ENCODE measurements at regions not wholly inside any gene's neighbourhood (a gene's known extent, or its start where the extent isn't known, plus 50 kb on each side); places are given as distances from the start of the nearest gene placed in this dataset.
A peak's percentile ranks its signal among the peaks of the same experiment; 100 is the strongest.

- no peak overlapping the region for H3K27ac ChIP-seq
- 84 to 97% (median 95%) methylated on average over 6 of the region's 6 CpGs for WGBS, 5 donors
- H3K36me3 ChIP-seq, result no peaks in the 10 kb centered on the region
- peaks cover 0 to under 1% (median 0%) of the 10 kb centered on the region in 8 donors for H3K9me3 ChIP-seq
- no peak overlapping the region for H3K4me3 ChIP-seq
- TF ChIP-seq, protein P1, sequence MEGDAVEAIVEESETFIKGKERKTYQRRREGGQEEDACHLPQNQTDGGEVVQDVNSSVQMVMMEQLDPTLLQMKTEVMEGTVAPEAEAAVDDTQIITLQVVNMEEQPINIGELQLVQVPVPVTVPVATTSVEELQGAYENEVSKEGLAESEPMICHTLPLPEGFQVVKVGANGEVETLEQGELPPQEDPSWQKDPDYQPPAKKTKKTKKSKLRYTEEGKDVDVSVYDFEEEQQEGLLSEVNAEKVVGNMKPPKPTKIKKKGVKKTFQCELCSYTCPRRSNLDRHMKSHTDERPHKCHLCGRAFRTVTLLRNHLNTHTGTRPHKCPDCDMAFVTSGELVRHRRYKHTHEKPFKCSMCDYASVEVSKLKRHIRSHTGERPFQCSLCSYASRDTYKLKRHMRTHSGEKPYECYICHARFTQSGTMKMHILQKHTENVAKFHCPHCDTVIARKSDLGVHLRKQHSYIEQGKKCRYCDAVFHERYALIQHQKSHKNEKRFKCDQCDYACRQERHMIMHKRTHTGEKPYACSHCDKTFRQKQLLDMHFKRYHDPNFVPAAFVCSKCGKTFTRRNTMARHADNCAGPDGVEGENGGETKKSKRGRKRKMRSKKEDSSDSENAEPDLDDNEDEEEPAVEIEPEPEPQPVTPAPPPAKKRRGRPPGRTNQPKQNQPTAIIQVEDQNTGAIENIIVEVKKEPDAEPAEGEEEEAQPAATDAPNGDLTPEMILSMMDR (IDR thresholded peaks at IDR 0.05 in 8 of 11, conservative IDR thresholded peaks at IDR 0.05 in 3 of 11), result peak in 1 of 11 experiments; percentile 18
- TF ChIP-seq POLR2AphosphoS5 (IDR thresholded peaks at IDR 0.05), result no peak
- H3K27me3 ChIP-seq (replicated peaks in 1 of 7), result no peaks in the 10 kb centered on the region
- H3K4me1 ChIP-seq, result no peaks in the 10 kb centered on the region
- intact Hi-C loops (cut with DNase I; ENCODE audit: low total_unique reads), result no loop called here
- no peak for DNase-seq
Observed at GRCh38 chr6:11912420-11912819, 99.7 kb upstream of the HIVEP1 start.

DNA sequence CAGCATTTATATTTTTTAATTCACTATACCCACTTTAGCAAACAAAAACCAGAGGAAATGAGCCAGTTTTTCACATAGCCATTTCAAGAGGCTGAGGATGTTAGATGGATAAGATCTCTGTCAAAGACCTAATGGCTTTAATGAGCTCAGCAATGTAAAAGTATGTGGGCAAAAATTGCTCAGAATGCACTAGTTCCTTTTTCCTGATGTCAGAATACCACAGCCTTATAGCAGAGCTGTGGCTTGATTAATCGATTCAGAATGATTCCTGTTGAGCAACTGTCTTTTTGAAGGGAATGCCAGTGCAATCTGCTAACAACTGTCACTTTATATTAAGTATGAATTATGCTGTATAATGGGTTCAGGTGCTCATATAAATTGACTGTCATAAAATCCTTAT is 100.6 kb upstream of the HIVEP1 start:
- intact Hi-C loops (cut with DNase I; ENCODE audit: low total_unique reads), result no loop called here
- no peak for DNase-seq
- H3K36me3 ChIP-seq, result no peaks in the 10 kb centered on the region
- H3K4me3 ChIP-seq, result no peak overlapping the region
- no peak overlapping the region for H3K27ac ChIP-seq
- H3K4me1 ChIP-seq, result no peaks in the 10 kb centered on the region
- 12 to 31% (median 20%) methylated on average over 1 of the region's 1 CpG for WGBS, 5 donors
- H3K9me3 ChIP-seq, result peaks cover 0 to 5% (median 0%) of the 10 kb centered on the region in 8 donors
- TF ChIP-seq, protein P1 (IDR thresholded peaks at IDR 0.05 in 8 of 11, conservative IDR thresholded peaks at IDR 0.05 in 3 of 11), result no peak
- TF ChIP-seq POLR2AphosphoS5 (IDR thresholded peaks at IDR 0.05) (no peak), POLR2A (IDR thresholded peaks at IDR 0.05) (no peak)
- no peaks in the 10 kb centered on the region for H3K27me3 ChIP-seq (replicated peaks in 1 of 7)

- H3K27ac ChIP-seq, result no peak overlapping the region
- H3K36me3 ChIP-seq, result no peaks in the 10 kb centered on the region
- WGBS, 5 donors, result 92 to 96% (median 93%) methylated on average over 7 of the region's 7 CpGs
- no peaks in the 10 kb centered on the region for H3K27me3 ChIP-seq (replicated peaks in 1 of 7)
- peaks cover 0 to 5% (median 0%) of the 10 kb centered on the region in 8 donors for H3K9me3 ChIP-seq
- H3K4me1 ChIP-seq, result no peaks in the 10 kb centered on the region
- H3K4me3 ChIP-seq, result no peak overlapping the region
- TF ChIP-seq POLR2AphosphoS5 (IDR thresholded peaks at IDR 0.05) (no peak), POLR2A (IDR thresholded peaks at IDR 0.05) (no peak)
- TF ChIP-seq, protein P1 (IDR thresholded peaks at IDR 0.05 in 8 of 11, conservative IDR thresholded peaks at IDR 0.05 in 3 of 11), result no peak
- intact Hi-C loops (cut with DNase I; ENCODE audit: low total_unique reads), result no loop called here
- DNase-seq, result no peak
Observed at GRCh38 chr6:11909696-11910132, 102.4 kb upstream of the HIVEP1 start.

DNA sequence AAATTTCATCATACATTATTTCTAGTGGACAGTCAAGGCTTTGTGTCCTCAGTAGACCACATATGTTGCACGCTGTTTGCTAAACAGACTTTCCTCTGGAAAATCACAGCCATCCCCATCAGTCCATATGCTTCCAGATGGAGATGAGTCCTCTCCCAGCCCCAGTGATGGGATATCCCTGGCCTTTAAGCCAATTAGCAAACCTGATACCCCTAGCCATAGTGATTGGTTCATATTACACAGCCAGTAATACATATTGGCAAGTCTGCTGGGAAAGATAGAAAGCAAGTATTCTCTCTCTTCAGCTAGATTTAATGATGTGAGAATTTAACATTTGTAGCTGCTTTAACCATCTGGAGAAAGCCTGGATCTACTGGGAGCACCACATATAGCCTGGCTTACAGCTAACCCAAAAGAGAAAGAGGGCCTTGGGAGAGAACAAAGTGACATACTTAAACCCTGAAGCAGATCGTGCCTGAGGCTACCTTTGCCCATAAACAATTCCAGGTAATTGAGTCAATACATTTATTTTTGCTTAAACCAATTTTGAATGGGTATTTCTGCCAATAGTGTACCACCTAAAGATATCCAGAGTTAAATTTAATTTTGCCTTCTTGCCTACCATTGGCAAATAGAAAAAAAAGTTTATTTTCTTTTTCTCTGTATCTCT is 103.5 kb upstream of the HIVEP1 start:
- Histone ChIP-seq H3K4me3 (no peak overlapping the region), H3K4me1 (no peaks in the 10 kb centered on the region), H3K27me3 (replicated peaks in 1 of 7) (no peaks in the 10 kb centered on the region), H3K27ac (no peak overlapping the region), H3K36me3 (no peaks in the 10 kb centered on the region), H3K9me3 (peaks cover 0 to 5% (median 0%) of the 10 kb centered on the region in 8 donors)
- no peak for TF ChIP-seq POLR2AphosphoS5 (IDR thresholded peaks at IDR 0.05)
- no peak for TF ChIP-seq POLR2A (IDR thresholded peaks at IDR 0.05)
- TF ChIP-seq, protein P1 (IDR thresholded peaks at IDR 0.05 in 8 of 11, conservative IDR thresholded peaks at IDR 0.05 in 3 of 11), result no peak
- intact Hi-C loops (cut with DNase I; ENCODE audit: low total_unique reads), result no loop called here
- 69 to 92% (median 87%) methylated on average over 2 of the region's 2 CpGs for WGBS, 5 donors
- no peak for DNase-seq

Measured in spleen (tissue), 11 donors.